CD14-positive monocyte (primary cell): ENCODE measurements at regions not wholly inside any gene's neighbourhood (a gene's known extent, or its start where the extent isn't known, plus 50 kb on each side); places are given as distances from the start of the nearest gene placed in this dataset.

ENCODE experiments used
- DNase-seq, 3 donors: peaks; one replicate each; pipeline ENCODE4 v3.0.0-alpha.2; 2011 to 2022
- H2AFZ ChIP-seq: 2 replicates; pipeline ENCODE4 v1.6.0; 2012; ENCODE audit warnings: mild to moderate bottlenecking, low read depth, low read length, inconsistent platforms; ENCODE audit not compliant: insufficient read depth, poor library complexity, severe bottlenecking
- H3K27ac ChIP-seq, 2 donors: 1 replicate in 1 of 2; 2 replicates in 1 of 2; pipeline ENCODE4 v1.5.1; 2012 to 2013; ENCODE audit warnings: low read length in 2 of 2, control low read depth in 1 of 2, inconsistent platforms in 1 of 2, low read depth in 1 of 2, mild to moderate bottlenecking in 1 of 2
- H3K27me3 ChIP-seq, 2 donors: one replicate each; pipeline versions ENCODE4 v1.6.0 to v1.6.1; 2011 to 2013; ENCODE audit warnings: low read length in 2 of 2; ENCODE audit not compliant: control insufficient read depth in 2 of 2, insufficient read depth in 2 of 2
- H3K36me3 ChIP-seq, 2 donors: replicated peaks in 1 of 2; 1 replicate in 1 of 2; 2 replicates in 1 of 2; pipeline versions ENCODE4 v1.5.1 to v1.6.1; 2012 to 2013; ENCODE audit warnings: low read length in 2 of 2, control low read depth in 1 of 2, inconsistent platforms in 1 of 2, mild to moderate bottlenecking in 1 of 2; ENCODE audit not compliant: insufficient read depth in 2 of 2, control insufficient read depth in 1 of 2
- H3K4me1 ChIP-seq, 2 donors: 1 replicate in 1 of 2; 2 replicates in 1 of 2; pipeline versions ENCODE4 v1.5.1 to v1.6.1; 2012 to 2013; ENCODE audit warnings: low read length in 2 of 2, control low read depth in 1 of 2, inconsistent platforms in 1 of 2, mild to moderate bottlenecking in 1 of 2, moderate library complexity in 1 of 2; ENCODE audit not compliant: insufficient read depth in 2 of 2, control insufficient read depth in 1 of 2
- H3K4me2 ChIP-seq: replicated peaks from 2 replicates; pipeline ENCODE3; 2012; ENCODE audit warnings: low read length, moderate library complexity, mild to moderate bottlenecking; ENCODE audit not compliant: poor library complexity, severe bottlenecking; ENCODE audit errors: extremely low read depth
- H3K4me3 ChIP-seq, 3 experiments: fragments of 200-600 bp in 1 of 3; sonication (generic) in 1 of 3; replicated peaks in 1 of 3; 1 replicate in 2 of 3; 2 replicates in 1 of 3; pipeline ENCODE4 v1.5.1; 2011 to 2013; ENCODE audit warnings: low read length in 3 of 3, mild to moderate bottlenecking in 3 of 3, control low read depth in 2 of 3, low read depth in 2 of 3, inconsistent platforms in 1 of 3, moderate library complexity in 1 of 3
- H3K79me2 ChIP-seq: 2 replicates; pipeline ENCODE4 v1.6.0; 2012; ENCODE audit warnings: mild to moderate bottlenecking, control low read depth, inconsistent platforms, low read length, moderate library complexity; ENCODE audit not compliant: insufficient read depth
- H3K9ac ChIP-seq: 2 replicates; pipeline ENCODE4 v1.6.0; 2017; ENCODE audit warnings: low read length, mild to moderate bottlenecking; ENCODE audit not compliant: insufficient read depth, poor library complexity, severe bottlenecking
- H3K9me3 ChIP-seq, 2 donors: replicated peaks in 1 of 2; 1 replicate in 1 of 2; 2 replicates in 1 of 2; pipeline versions ENCODE4 v1.5.1 to v1.6.1; 2012 to 2013; ENCODE audit warnings: low read length in 2 of 2, control low read depth in 1 of 2; ENCODE audit not compliant: control insufficient read depth in 1 of 2, insufficient read depth in 1 of 2
- H4K20me1 ChIP-seq: 2 replicates; pipeline ENCODE4 v1.6.0; 2012; ENCODE audit warnings: mild to moderate bottlenecking, low read length, control low read depth, moderate library complexity; ENCODE audit not compliant: insufficient read depth
- H3K27ac Mint-ChIP-seq, 7 donors: one replicate each; pipeline ENCODE4 v1.8.0; 2020; ENCODE audit warnings: mild to moderate bottlenecking in 7 of 7, mixed read lengths in 7 of 7, moderate library complexity in 6 of 7, inconsistent platforms in 2 of 7
- H3K27me3 Mint-ChIP-seq, 3 donors: one replicate each; pipeline ENCODE4 v1.8.0; 2021 to 2022; ENCODE audit warnings: low read depth in 3 of 3, mild to moderate bottlenecking in 3 of 3, mixed read lengths in 3 of 3, moderate library complexity in 3 of 3, inconsistent platforms in 1 of 3
- H3K36me3 Mint-ChIP-seq, 2 donors: one replicate each; pipeline ENCODE4 v1.8.0; 2020; ENCODE audit warnings: mixed read lengths in 2 of 2, inconsistent platforms in 1 of 2, mild to moderate bottlenecking in 1 of 2
- H3K4me1 Mint-ChIP-seq: one replicate; pipeline ENCODE4 v1.8.0; 2020; ENCODE audit warnings: mild to moderate bottlenecking, mixed read lengths
- H3K4me3 Mint-ChIP-seq, 2 donors: one replicate each; pipeline ENCODE4 v1.8.0; 2020; ENCODE audit warnings: mild to moderate bottlenecking in 2 of 2, mixed read lengths in 2 of 2, moderate library complexity in 1 of 2
- H3K9me3 Mint-ChIP-seq, 7 donors: one replicate each; pipeline ENCODE4 v1.8.0; 2020 to 2022; ENCODE audit warnings: mixed read lengths in 7 of 7, mild to moderate bottlenecking in 6 of 7, moderate library complexity in 6 of 7, inconsistent platforms in 2 of 7
- WGBS: methylation state at CpG from one replicate; pipeline ENCODE4 v1.1.5; 2013; ENCODE audit warnings: missing lambda C conversion rate; ENCODE audit not compliant: insufficient coverage; 5-methylcytosine and 5-hydroxymethylcytosine counted together
- intact Hi-C, 2 donors: fragments of 100-400 bp; cut with micrococcal nuclease; formaldehyde crosslinking; loops; one replicate each; pipeline versions ENCODE4 v1.15.0 to v1.15.1; 2023
- TF ChIP-seq, protein P1 (sequence below): fragments of 200-600 bp; IDR thresholded peaks from one replicate; pipeline ENCODE4 v1.8.0; 2022; ENCODE audit warnings: antibody characterized with exemption, mild to moderate bottlenecking

DNA sequence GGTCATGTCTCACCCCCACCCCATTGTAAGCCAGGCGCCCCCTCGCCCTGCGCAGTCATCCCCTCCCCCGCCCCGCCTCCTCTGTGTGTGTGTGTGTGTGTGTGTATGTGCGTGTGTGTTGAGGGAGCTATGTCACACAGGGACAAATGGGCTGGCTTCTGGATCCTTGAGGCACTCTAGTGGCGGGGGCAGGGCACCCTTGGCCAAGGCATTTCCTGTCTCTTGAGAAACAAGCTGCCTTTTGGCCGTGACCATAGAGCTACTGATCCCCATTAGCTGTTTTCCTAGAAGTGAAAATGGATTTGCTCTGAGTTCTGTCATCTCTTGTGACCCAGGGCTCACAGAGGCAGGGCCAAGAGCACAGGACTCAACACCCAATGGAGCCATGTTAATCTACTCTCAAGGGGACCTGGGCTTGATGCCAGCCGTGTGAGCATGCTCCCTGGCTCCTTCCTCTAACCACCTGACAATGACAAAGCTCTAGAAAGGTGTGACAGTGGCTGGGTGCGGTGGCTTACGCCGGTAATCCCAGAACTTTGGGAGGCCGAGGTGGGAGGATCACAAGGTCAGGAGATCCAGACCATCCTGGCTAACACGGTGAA is 162.5 kb upstream of the BCOR start:
- peaks cover 0 to 6% (median 1%) of the 10 kb centered on the region in 7 donors for H3K9me3 Mint-ChIP-seq
- no peak overlapping the region for H3K9ac ChIP-seq
- H3K79me2 ChIP-seq = no peaks in the 10 kb centered on the region
- H3K4me2 ChIP-seq = no peak overlapping the region
- H3K4me1 Mint-ChIP-seq = peaks cover 7% of the 10 kb centered on the region
- no peak overlapping the region for H3K4me3 ChIP-seq
- no peak overlapping the region for H3K4me3 Mint-ChIP-seq
- no peaks in the 10 kb centered on the region for H3K9me3 ChIP-seq
- H3K27me3 ChIP-seq = no peaks in the 10 kb centered on the region
- TF ChIP-seq, protein P1, sequence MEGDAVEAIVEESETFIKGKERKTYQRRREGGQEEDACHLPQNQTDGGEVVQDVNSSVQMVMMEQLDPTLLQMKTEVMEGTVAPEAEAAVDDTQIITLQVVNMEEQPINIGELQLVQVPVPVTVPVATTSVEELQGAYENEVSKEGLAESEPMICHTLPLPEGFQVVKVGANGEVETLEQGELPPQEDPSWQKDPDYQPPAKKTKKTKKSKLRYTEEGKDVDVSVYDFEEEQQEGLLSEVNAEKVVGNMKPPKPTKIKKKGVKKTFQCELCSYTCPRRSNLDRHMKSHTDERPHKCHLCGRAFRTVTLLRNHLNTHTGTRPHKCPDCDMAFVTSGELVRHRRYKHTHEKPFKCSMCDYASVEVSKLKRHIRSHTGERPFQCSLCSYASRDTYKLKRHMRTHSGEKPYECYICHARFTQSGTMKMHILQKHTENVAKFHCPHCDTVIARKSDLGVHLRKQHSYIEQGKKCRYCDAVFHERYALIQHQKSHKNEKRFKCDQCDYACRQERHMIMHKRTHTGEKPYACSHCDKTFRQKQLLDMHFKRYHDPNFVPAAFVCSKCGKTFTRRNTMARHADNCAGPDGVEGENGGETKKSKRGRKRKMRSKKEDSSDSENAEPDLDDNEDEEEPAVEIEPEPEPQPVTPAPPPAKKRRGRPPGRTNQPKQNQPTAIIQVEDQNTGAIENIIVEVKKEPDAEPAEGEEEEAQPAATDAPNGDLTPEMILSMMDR = no peak
- intact Hi-C loops = loop anchor here in 1 of 2 donors (10.0 kb wide), 1 partner anchor 85 kb away; no protein-coding TSS in a partner anchor
- peak in 1 of 3 donors; percentile 8 for DNase-seq
- H3K4me1 ChIP-seq = peaks cover 4 to 6% of the 10 kb centered on the region in 2 donors
- H3K27ac ChIP-seq = no peak overlapping the region
- WGBS = no CpG with 5 or more reads among the region's 14 CpGs
- H3K36me3 Mint-ChIP-seq = no peaks in the 10 kb centered on the region
- peak overlapping the region in 1 of 7 donors; percentile 20 for H3K27ac Mint-ChIP-seq
- H3K36me3 ChIP-seq = no peaks in the 10 kb centered on the region
- peaks cover 3 to 5% (median 4%) of the 10 kb centered on the region in 3 donors for H3K27me3 Mint-ChIP-seq
- H4K20me1 ChIP-seq = no peaks in the 10 kb centered on the region
- peak overlapping the region; percentile 22 for H2AFZ ChIP-seq

DNA sequence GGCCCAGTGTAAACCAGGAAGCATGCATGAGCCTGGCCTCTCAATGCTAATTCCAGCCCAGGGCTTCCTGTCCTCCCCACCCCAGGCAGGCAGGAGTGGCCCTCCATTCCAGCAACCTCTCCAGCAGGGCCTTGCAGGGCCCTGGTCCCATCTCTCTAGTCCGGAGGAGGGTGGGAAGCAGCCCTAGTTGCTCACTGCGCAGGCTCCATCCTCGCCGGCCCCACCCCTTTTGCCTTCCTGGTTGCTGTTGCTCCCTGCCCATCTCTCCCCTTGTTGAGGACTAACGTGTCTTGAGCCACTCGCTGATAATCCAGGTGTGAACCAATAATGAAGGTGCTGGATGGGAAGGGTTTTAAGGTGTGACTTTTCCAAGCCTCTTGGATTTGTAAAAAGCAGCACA is 161.2 kb upstream of the BCOR start:
- no peak overlapping the region for H3K4me2 ChIP-seq
- Mint-ChIP-seq H3K27ac (no peak overlapping the region), H3K4me1 (peaks cover 7% of the 10 kb centered on the region), H3K9me3 (peaks cover 0 to 6% (median 1%) of the 10 kb centered on the region in 7 donors), H3K36me3 (no peaks in the 10 kb centered on the region), H3K27me3 (peaks cover 0 to 2% (median 1%) of the 10 kb centered on the region in 3 donors), H3K4me3 (no peak overlapping the region)
- H3K4me1 ChIP-seq = peaks cover 4 to 6% of the 10 kb centered on the region in 2 donors
- no peaks in the 10 kb centered on the region for H3K9me3 ChIP-seq
- H3K79me2 ChIP-seq = no peaks in the 10 kb centered on the region
- no peak overlapping the region for H2AFZ ChIP-seq
- H3K27ac ChIP-seq = no peak overlapping the region
- H3K4me3 ChIP-seq = no peak overlapping the region
- no CpG with 5 or more reads among the region's 6 CpGs for WGBS
- no peaks in the 10 kb centered on the region for H3K36me3 ChIP-seq
- no peaks in the 10 kb centered on the region for H3K27me3 ChIP-seq
- no peak overlapping the region for H3K9ac ChIP-seq
- H4K20me1 ChIP-seq = no peaks in the 10 kb centered on the region
- TF ChIP-seq, protein P1 = no peak
- no peak for DNase-seq
- intact Hi-C loops = no loop called here
